ENCODE measurements at regions not wholly inside any gene's neighbourhood (a gene's known extent, or its start where the extent isn't known, plus 50 kb on each side); places are given as distances from the start of the nearest gene placed in this dataset.

DNA sequence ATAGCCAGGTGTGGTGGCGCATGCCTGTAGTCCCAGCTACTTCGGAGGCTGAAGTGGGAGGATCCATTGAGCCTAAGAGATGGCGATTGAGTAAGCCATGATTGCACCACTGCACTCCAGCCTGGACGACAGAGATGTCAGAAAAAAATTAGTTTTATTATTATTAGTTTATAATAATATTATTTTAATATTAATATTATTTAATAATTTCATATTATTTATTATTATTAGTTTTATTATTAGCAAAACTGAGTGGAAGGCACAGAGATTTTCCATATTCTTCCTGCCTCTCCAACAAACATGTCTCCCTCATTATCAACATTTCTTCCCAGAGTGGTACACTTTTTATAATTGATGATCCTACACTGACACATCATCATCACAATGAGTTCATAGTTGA lies 278.2 kb downstream of the SOX11 start:
- Histone ChIP-seq H3K9ac (ENCODE audit: low read depth in 2 of 2, low read length in 2 of 2) (no peak overlapping the region), H3K27ac (no peak overlapping the region), H3K4me1 (no peaks in the 10 kb centered on the region), H3K36me3 (no peaks in the 10 kb centered on the region), H3K9me3 (no peaks in the 10 kb centered on the region), H3K27me3 (no peaks in the 10 kb centered on the region), H3K4me3 (no peak overlapping the region)
- intact Hi-C loops (cut with DNase I): no loop called here
- DNase-seq: no peak
- TF ChIP-seq, protein P1, sequence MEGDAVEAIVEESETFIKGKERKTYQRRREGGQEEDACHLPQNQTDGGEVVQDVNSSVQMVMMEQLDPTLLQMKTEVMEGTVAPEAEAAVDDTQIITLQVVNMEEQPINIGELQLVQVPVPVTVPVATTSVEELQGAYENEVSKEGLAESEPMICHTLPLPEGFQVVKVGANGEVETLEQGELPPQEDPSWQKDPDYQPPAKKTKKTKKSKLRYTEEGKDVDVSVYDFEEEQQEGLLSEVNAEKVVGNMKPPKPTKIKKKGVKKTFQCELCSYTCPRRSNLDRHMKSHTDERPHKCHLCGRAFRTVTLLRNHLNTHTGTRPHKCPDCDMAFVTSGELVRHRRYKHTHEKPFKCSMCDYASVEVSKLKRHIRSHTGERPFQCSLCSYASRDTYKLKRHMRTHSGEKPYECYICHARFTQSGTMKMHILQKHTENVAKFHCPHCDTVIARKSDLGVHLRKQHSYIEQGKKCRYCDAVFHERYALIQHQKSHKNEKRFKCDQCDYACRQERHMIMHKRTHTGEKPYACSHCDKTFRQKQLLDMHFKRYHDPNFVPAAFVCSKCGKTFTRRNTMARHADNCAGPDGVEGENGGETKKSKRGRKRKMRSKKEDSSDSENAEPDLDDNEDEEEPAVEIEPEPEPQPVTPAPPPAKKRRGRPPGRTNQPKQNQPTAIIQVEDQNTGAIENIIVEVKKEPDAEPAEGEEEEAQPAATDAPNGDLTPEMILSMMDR (IDR thresholded peaks at IDR 0.05): no peak

DNA sequence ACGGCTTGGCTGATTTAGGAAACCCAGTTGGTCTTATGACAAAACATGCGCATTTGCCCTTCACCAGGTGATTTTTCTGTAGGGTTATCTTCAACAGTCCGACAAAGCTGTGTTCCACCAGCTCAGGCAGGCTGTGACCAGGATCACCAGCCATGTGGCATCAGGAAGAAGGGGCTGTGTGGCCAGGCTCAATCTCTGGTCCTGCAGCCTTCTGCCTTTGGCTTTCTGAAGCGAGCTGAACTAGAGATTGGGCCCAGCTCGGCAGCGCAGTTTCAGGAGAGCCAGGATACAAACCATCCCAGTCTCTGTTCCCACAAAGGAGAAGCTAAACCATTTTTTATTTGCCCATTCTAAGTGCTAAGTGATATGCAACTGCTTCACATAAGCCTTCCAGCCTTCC lies 282.3 kb downstream of the SOX11 start:
- Histone ChIP-seq H3K27me3 (no peaks in the 10 kb centered on the region), H3K4me3 (no peak overlapping the region), H3K36me3 (no peaks in the 10 kb centered on the region), H3K4me1 (no peaks in the 10 kb centered on the region), H3K9ac (ENCODE audit: low read depth in 2 of 2, low read length in 2 of 2) (no peak overlapping the region), H3K27ac (no peak overlapping the region), H3K9me3 (no peaks in the 10 kb centered on the region)
- TF ChIP-seq, protein P1 (IDR thresholded peaks at IDR 0.05): no peak
- intact Hi-C loops (cut with DNase I): no loop called here
- DNase-seq: no peak

GRCh38 chr2:5975401-5975800 lies 283.2 kb downstream of the SOX11 start:
- Histone ChIP-seq H3K9ac (ENCODE audit: low read depth in 2 of 2, low read length in 2 of 2) (no peak overlapping the region), H3K36me3 (no peaks in the 10 kb centered on the region), H3K9me3 (no peaks in the 10 kb centered on the region), H3K27me3 (no peaks in the 10 kb centered on the region), H3K27ac (no peak overlapping the region), H3K4me1 (no peaks in the 10 kb centered on the region), H3K4me3 (no peak overlapping the region)
- TF ChIP-seq, protein P1 (IDR thresholded peaks at IDR 0.05): no peak
- intact Hi-C loops (cut with DNase I): no loop called here
- DNase-seq: no peak

GRCh38 chr2:5976531-5977065 lies 284.4 kb downstream of the SOX11 start:
- intact Hi-C loops (cut with DNase I): no loop called here

GRCh38 chr2:5977477-5977876 lies 285.3 kb downstream of the SOX11 start:
- DNase-seq: no peak
- intact Hi-C loops (cut with DNase I): no loop called here
- TF ChIP-seq, protein P1 (IDR thresholded peaks at IDR 0.05): no peak
- H3K27me3 ChIP-seq: no peaks in the 10 kb centered on the region
- H3K4me3 ChIP-seq: no peak overlapping the region
- no peak overlapping the region for H3K9ac ChIP-seq (ENCODE audit: low read depth in 2 of 2, low read length in 2 of 2)
- no peaks in the 10 kb centered on the region for H3K9me3 ChIP-seq
- H3K36me3 ChIP-seq: no peaks in the 10 kb centered on the region
- H3K27ac ChIP-seq: no peak overlapping the region
- no peaks in the 10 kb centered on the region for H3K4me1 ChIP-seq

More at GRCh38 chr2:5976531-5977065, 284.4 kb downstream of the SOX11 start:
- no peak for DNase-seq
- Histone ChIP-seq H3K4me3 (no peak overlapping the region), H3K9ac (ENCODE audit: low read depth in 2 of 2, low read length in 2 of 2) (no peak overlapping the region), H3K9me3 (no peaks in the 10 kb centered on the region), H3K36me3 (no peaks in the 10 kb centered on the region), H3K27ac (no peak overlapping the region), H3K4me1 (no peaks in the 10 kb centered on the region), H3K27me3 (no peaks in the 10 kb centered on the region)
- TF ChIP-seq, protein P1 (IDR thresholded peaks at IDR 0.05): no peak
